ENCODE measurements at regions not wholly inside any gene's neighbourhood (a gene's known extent, or its start where the extent isn't known, plus 50 kb on each side); places are given as distances from the start of the nearest gene placed in this dataset.

GRCh38 chr14:53652068-53652467, 304.6 kb downstream of the BMP4 start:
- TF ChIP-seq, protein P1, sequence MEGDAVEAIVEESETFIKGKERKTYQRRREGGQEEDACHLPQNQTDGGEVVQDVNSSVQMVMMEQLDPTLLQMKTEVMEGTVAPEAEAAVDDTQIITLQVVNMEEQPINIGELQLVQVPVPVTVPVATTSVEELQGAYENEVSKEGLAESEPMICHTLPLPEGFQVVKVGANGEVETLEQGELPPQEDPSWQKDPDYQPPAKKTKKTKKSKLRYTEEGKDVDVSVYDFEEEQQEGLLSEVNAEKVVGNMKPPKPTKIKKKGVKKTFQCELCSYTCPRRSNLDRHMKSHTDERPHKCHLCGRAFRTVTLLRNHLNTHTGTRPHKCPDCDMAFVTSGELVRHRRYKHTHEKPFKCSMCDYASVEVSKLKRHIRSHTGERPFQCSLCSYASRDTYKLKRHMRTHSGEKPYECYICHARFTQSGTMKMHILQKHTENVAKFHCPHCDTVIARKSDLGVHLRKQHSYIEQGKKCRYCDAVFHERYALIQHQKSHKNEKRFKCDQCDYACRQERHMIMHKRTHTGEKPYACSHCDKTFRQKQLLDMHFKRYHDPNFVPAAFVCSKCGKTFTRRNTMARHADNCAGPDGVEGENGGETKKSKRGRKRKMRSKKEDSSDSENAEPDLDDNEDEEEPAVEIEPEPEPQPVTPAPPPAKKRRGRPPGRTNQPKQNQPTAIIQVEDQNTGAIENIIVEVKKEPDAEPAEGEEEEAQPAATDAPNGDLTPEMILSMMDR (IDR thresholded peaks at IDR 0.05): no peak
- no peak for TF ChIP-seq POLR2A (IDR thresholded peaks at IDR 0.05)
- no peaks in the 10 kb centered on the region for H3K9me3 ChIP-seq
- 86 to 89% methylated on average over 1 of the region's 1 CpG for WGBS, 2 donors
- no peak overlapping the region for H3K27ac ChIP-seq
- intact Hi-C loops (cut with DNase I; ENCODE audit: low total_unique reads): no loop called here
- H3K4me1 ChIP-seq: no peaks in the 10 kb centered on the region
- no peak for DNase-seq
- no peak overlapping the region for H3K4me3 ChIP-seq
- no peaks in the 10 kb centered on the region for H3K27me3 ChIP-seq
- H3K36me3 ChIP-seq (ENCODE audit: low read depth, missing control alignments): no peaks in the 10 kb centered on the region

DNA sequence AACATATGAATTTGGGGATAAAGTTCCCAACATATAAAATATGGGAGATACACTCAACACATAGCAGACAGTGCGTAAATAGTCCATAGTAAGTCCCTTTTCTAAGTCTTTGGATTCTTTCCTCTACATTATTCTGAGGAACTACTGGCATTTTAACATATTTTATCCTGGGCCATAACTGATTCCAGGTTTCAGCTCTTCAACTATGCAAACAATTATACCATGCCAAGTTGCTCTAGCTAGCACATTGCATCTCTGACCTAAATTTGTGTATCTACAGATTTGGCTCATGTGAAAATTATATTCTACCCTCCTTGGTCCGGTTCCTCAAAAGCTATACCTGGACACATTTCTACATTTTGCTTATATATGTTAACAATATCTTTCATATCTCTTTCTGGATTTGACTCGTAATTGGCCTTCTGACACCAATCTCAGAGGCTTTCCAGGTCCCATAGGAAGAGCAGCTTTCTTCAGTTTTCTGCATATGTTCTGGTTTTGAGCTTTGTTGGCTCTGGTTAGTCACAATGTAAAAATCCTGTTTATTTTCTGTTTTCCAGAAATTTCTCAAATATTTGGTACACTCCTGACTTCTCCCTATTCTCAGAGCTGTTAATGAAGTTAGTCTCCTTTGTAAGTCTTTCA, 305.4 kb downstream of the BMP4 start:
- TF ChIP-seq, protein P1 (IDR thresholded peaks at IDR 0.05): no peak
- no peak for TF ChIP-seq POLR2A (IDR thresholded peaks at IDR 0.05)
- Histone ChIP-seq H3K9me3 (no peaks in the 10 kb centered on the region), H3K27ac (no peak overlapping the region), H3K4me1 (no peaks in the 10 kb centered on the region), H3K4me3 (no peak overlapping the region), H3K36me3 (ENCODE audit: low read depth, missing control alignments) (no peaks in the 10 kb centered on the region), H3K27me3 (no peaks in the 10 kb centered on the region)
- intact Hi-C loops (cut with DNase I; ENCODE audit: low total_unique reads): no loop called here
- WGBS, 2 donors: 90 to 93% methylated on average over 3 of the region's 3 CpGs
- no peak for DNase-seq

GRCh38 chr14:53646925-53647324, 309.7 kb downstream of the BMP4 start:
- DNase-seq: no peak
- no peaks in the 10 kb centered on the region for H3K27me3 ChIP-seq
- H3K27ac ChIP-seq: no peak overlapping the region
- no peak for TF ChIP-seq POLR2A (IDR thresholded peaks at IDR 0.05)
- TF ChIP-seq, protein P1 (IDR thresholded peaks at IDR 0.05): no peak
- H3K4me1 ChIP-seq: no peaks in the 10 kb centered on the region
- H3K36me3 ChIP-seq (ENCODE audit: low read depth, missing control alignments): no peaks in the 10 kb centered on the region
- H3K9me3 ChIP-seq: no peaks in the 10 kb centered on the region
- H3K4me3 ChIP-seq: no peak overlapping the region
- intact Hi-C loops (cut with DNase I; ENCODE audit: low total_unique reads): no loop called here

GRCh38 chr14:53640695-53641094, 315.9 kb downstream of the BMP4 start:
- 71 to 91% methylated on average over 4 of the region's 4 CpGs for WGBS, 2 donors

More at GRCh38 chr14:53640695-53641094, 315.9 kb downstream of the BMP4 start:
- no peaks in the 10 kb centered on the region for H3K9me3 ChIP-seq
- TF ChIP-seq POLR2A (IDR thresholded peaks at IDR 0.05): no peak
- TF ChIP-seq, protein P1 (IDR thresholded peaks at IDR 0.05): no peak
- intact Hi-C loops (cut with DNase I; ENCODE audit: low total_unique reads): no loop called here
- DNase-seq: no peak
- no peaks in the 10 kb centered on the region for H3K4me1 ChIP-seq
- H3K36me3 ChIP-seq (ENCODE audit: low read depth, missing control alignments): no peaks in the 10 kb centered on the region
- no peaks in the 10 kb centered on the region for H3K27me3 ChIP-seq
- H3K4me3 ChIP-seq: no peak overlapping the region
- H3K27ac ChIP-seq: no peak overlapping the region

All from testis (tissue), 2 donors.